Nephron (organoid): ENCODE measurements at regions not wholly inside any gene's neighbourhood (a gene's known extent, or its start where the extent isn't known, plus 50 kb on each side); places are given as distances from the start of the nearest gene placed in this dataset.

Experiments
- H3K27ac Mint-ChIP-seq, 3 experiments: 2 replicates each; pipeline ENCODE4 v1.8.0; 2020; ENCODE audit warnings: mixed read lengths in 3 of 3, mild to moderate bottlenecking in 2 of 3, moderate library complexity in 1 of 3
- H3K27me3 Mint-ChIP-seq: 2 replicates; pipeline ENCODE4 v1.8.0; 2021; ENCODE audit warnings: low read depth, mild to moderate bottlenecking, moderate library complexity, mixed read lengths
- H3K36me3 Mint-ChIP-seq: 2 replicates; pipeline ENCODE4 v1.8.0; 2020; ENCODE audit warnings: low read depth, mixed read lengths
- H3K4me1 Mint-ChIP-seq: 2 replicates; pipeline ENCODE4 v1.8.0; 2020; ENCODE audit warnings: mixed read lengths
- H3K4me3 Mint-ChIP-seq, 3 experiments: 2 replicates each; pipeline ENCODE4 v1.8.0; 2020; ENCODE audit warnings: mild to moderate bottlenecking in 3 of 3, mixed read lengths in 3 of 3, moderate library complexity in 2 of 3
- H3K9me3 Mint-ChIP-seq: 2 replicates; pipeline ENCODE4 v1.8.0; 2020; ENCODE audit warnings: mixed read lengths
- CTCF ChIP-seq, 3 experiments: fragments of 200-600 bp; sonication (generic); IDR thresholded peaks; one replicate each; pipeline ENCODE4 v1.5.0; 2021; ENCODE audit warnings: antibody characterized with exemption in 3 of 3; ENCODE audit not compliant: unreplicated experiment in 3 of 3

GRCh38 chr4:14478504-14478903 is 523.8 kb upstream of the CPEB2 start:
- no peaks in the 10 kb centered on the region for H3K27me3 Mint-ChIP-seq
- peaks cover 6% of the 10 kb centered on the region for H3K9me3 Mint-ChIP-seq
- no peaks in the 10 kb centered on the region for H3K36me3 Mint-ChIP-seq
- TF ChIP-seq CTCF (IDR thresholded peaks at IDR 0.05; ENCODE audit: unreplicated experiment in 3 of 3) = no peak
- H3K4me3 Mint-ChIP-seq = no peak overlapping the region
- no peaks in the 10 kb centered on the region for H3K4me1 Mint-ChIP-seq
- no peak overlapping the region for H3K27ac Mint-ChIP-seq

GRCh38 chr4:14496408-14496807 is 505.9 kb upstream of the CPEB2 start:
- H3K9me3 Mint-ChIP-seq = no peaks in the 10 kb centered on the region
- H3K27ac Mint-ChIP-seq = no peak overlapping the region
- no peak for TF ChIP-seq CTCF (IDR thresholded peaks at IDR 0.05; ENCODE audit: unreplicated experiment in 3 of 3)
- H3K4me3 Mint-ChIP-seq = no peak overlapping the region
- H3K27me3 Mint-ChIP-seq = no peaks in the 10 kb centered on the region
- no peaks in the 10 kb centered on the region for H3K4me1 Mint-ChIP-seq
- no peaks in the 10 kb centered on the region for H3K36me3 Mint-ChIP-seq

GRCh38 chr4:14496969-14497368 is 505.3 kb upstream of the CPEB2 start:
- no peaks in the 10 kb centered on the region for H3K27me3 Mint-ChIP-seq
- TF ChIP-seq CTCF (IDR thresholded peaks at IDR 0.05; ENCODE audit: unreplicated experiment in 3 of 3) = no peak
- H3K27ac Mint-ChIP-seq = no peak overlapping the region
- no peaks in the 10 kb centered on the region for H3K36me3 Mint-ChIP-seq
- no peaks in the 10 kb centered on the region for H3K4me1 Mint-ChIP-seq
- H3K4me3 Mint-ChIP-seq = no peak overlapping the region
- no peaks in the 10 kb centered on the region for H3K9me3 Mint-ChIP-seq

- Mint-ChIP-seq H3K4me3 (no peak overlapping the region), H3K27ac (no peak overlapping the region), H3K4me1 (no peaks in the 10 kb centered on the region), H3K9me3 (no peaks in the 10 kb centered on the region), H3K36me3 (no peaks in the 10 kb centered on the region), H3K27me3 (peaks cover 4% of the 10 kb centered on the region)
- no peak for TF ChIP-seq CTCF (IDR thresholded peaks at IDR 0.05; ENCODE audit: unreplicated experiment in 3 of 3)
Measured at GRCh38 chr4:14504162-14504561, 498.1 kb upstream of the CPEB2 start.

GRCh38 chr4:14513471-14513870 is 488.8 kb upstream of the CPEB2 start:
- no peaks in the 10 kb centered on the region for H3K36me3 Mint-ChIP-seq
- H3K4me3 Mint-ChIP-seq = no peak overlapping the region
- no peaks in the 10 kb centered on the region for H3K4me1 Mint-ChIP-seq
- H3K27ac Mint-ChIP-seq = no peak overlapping the region
- H3K9me3 Mint-ChIP-seq = no peaks in the 10 kb centered on the region
- H3K27me3 Mint-ChIP-seq = peaks cover 4% of the 10 kb centered on the region
- no peak for TF ChIP-seq CTCF (IDR thresholded peaks at IDR 0.05; ENCODE audit: unreplicated experiment in 3 of 3)

GRCh38 chr4:14515556-14515955 is 486.7 kb upstream of the CPEB2 start:
- Mint-ChIP-seq H3K36me3 (no peaks in the 10 kb centered on the region), H3K27ac (no peak overlapping the region), H3K4me3 (no peak overlapping the region)

More at GRCh38 chr4:14515556-14515955, 486.7 kb upstream of the CPEB2 start:
- no peak for TF ChIP-seq CTCF (IDR thresholded peaks at IDR 0.05; ENCODE audit: unreplicated experiment in 3 of 3)
- Mint-ChIP-seq H3K9me3 (no peaks in the 10 kb centered on the region), H3K27me3 (peaks cover 4% of the 10 kb centered on the region), H3K4me1 (no peaks in the 10 kb centered on the region)
